GM23338 (cell line): ENCODE measurements at regions not wholly inside any gene's neighbourhood (a gene's known extent, or its start where the extent isn't known, plus 50 kb on each side); places are given as distances from the start of the nearest gene placed in this dataset.

Experiments
- CREB1 ChIP-seq: fragments of 250-450 bp; sonication (Bioruptor Pico); IDR thresholded peaks from 2 replicates; pipeline ENCODE4 v1.5.0; 2020; ENCODE audit warnings: low read depth, mild to moderate bottlenecking, moderate library complexity
- CTCF ChIP-seq, 2 experiments: fragments of 200-600 bp in 1 of 2; sonication (generic) in 1 of 2; conservative IDR thresholded peaks; 2 replicates each; pipeline versions ENCODE4 v1.5.1 to v1.6.1; 2016 to 2017; ENCODE audit warnings: antibody characterized with exemption in 2 of 2, low read depth in 2 of 2, mild to moderate bottlenecking in 2 of 2, moderate library complexity in 1 of 2
- EZH2 ChIP-seq: fragments of 200-600 bp; sonication (generic); IDR thresholded peaks from one replicate; pipeline ENCODE4 v1.8.0; 2017; ENCODE audit warnings: antibody characterized with exemption, mild to moderate bottlenecking, low read depth; ENCODE audit not compliant: unreplicated experiment
- EZH2phosphoT487 ChIP-seq: fragments of 200-600 bp; sonication (generic); IDR thresholded peaks from one replicate; pipeline ENCODE4 v1.8.1; 2018; ENCODE audit warnings: antibody characterized with exemption; ENCODE audit not compliant: unreplicated experiment
- JUNB ChIP-seq: IDR thresholded peaks from one replicate; pipeline ENCODE4 v1.6.1; 2016; ENCODE audit warnings: antibody characterized with exemption; ENCODE audit not compliant: unreplicated experiment
- POLR2AphosphoS5 ChIP-seq: IDR thresholded peaks from 2 replicates; pipeline ENCODE4 v1.6.1; 2016; ENCODE audit warnings: antibody characterized with exemption, low read depth
- REST ChIP-seq: IDR thresholded peaks from one replicate; pipeline ENCODE4 v1.6.1; 2018; ENCODE audit warnings: antibody characterized with exemption; ENCODE audit not compliant: unreplicated experiment
- ZNF114 ChIP-seq: fragments of 250-450 bp; sonication (Bioruptor Pico); IDR thresholded peaks from 2 replicates; pipeline ENCODE4 v1.5.0; 2020; ENCODE audit warnings: mild to moderate bottlenecking, moderate library complexity
- ZNF331 ChIP-seq: fragments of 250-450 bp; sonication (Bioruptor Pico); IDR thresholded peaks from 2 replicates; pipeline ENCODE4 v1.5.0; 2020; ENCODE audit warnings: low read depth, mild to moderate bottlenecking, moderate library complexity

GRCh38 chr2:78063246-78064020, 541.3 kb upstream of the LRRTM4 start:
- TF ChIP-seq REST (no peak), POLR2AphosphoS5 (no peak), EZH2 (no peak), CTCF (conservative IDR thresholded peaks at IDR 0.05; ENCODE audit: low read depth in 2 of 2) (no peak), ZNF331 (CRISPR knock-in tag) (no peak), CREB1 (CRISPR knock-in tag) (no peak), EZH2phosphoT487 (no peak), ZNF114 (CRISPR knock-in tag) (no peak), JUNB (no peak)
